ENCODE measurements at regions not wholly inside any gene's neighbourhood (a gene's known extent, or its start where the extent isn't known, plus 50 kb on each side); places are given as distances from the start of the nearest gene placed in this dataset.

DNA sequence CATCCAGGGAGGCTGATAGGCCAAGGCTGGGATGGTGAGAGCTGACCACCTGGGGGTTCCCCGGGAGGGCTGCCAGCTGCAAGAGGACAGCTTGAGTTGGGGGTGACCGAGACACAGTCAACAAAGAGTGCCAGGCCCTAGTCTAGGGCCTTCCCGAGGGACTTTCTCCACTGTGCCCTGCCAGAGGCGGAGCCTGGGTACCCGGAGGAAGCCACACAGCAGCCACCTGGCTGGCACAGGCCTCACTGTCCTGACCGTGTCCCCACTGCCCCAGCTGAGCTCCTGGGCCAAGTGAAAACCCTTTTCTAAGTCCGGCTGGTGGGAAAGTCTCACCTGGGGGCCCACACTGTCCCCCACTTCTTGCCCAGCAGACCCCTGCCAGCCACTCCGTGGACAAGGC lies 71.9 kb upstream of the GSE1 start:
- intact Hi-C loops (cut with DNase I; ENCODE audit: low total_unique reads) = no loop called here
- H3K36me3 ChIP-seq = no peaks in the 10 kb centered on the region
- H3K27me3 ChIP-seq = no peaks in the 10 kb centered on the region
- TF ChIP-seq POLR2AphosphoS5 (IDR thresholded peaks at IDR 0.05) (no peak), CTCF (IDR thresholded peaks at IDR 0.05) (no peak), POLR2A (IDR thresholded peaks at IDR 0.05) (no peak), EP300 (IDR thresholded peaks at IDR 0.05) (no peak)
- H3K4me1 ChIP-seq = peaks cover 6 to 47% (median 24%) of the 10 kb centered on the region in 4 donors
- H3K27ac ChIP-seq = no peak overlapping the region
- peaks cover 0 to 11% (median 7%) of the 10 kb centered on the region in 4 donors for H3K9me3 ChIP-seq
- no peak overlapping the region for H3K4me3 ChIP-seq
- WGBS, 5 donors = 66 to 100% (median 84%) methylated on average over 2 to 8 of the region's 8 CpGs
- no peak for DNase-seq

- H3K27ac ChIP-seq = no peak overlapping the region
- H3K36me3 ChIP-seq = no peaks in the 10 kb centered on the region
- TF ChIP-seq POLR2AphosphoS5 (IDR thresholded peaks at IDR 0.05) = no peak
- TF ChIP-seq POLR2A (IDR thresholded peaks at IDR 0.05) = no peak
- no peak for TF ChIP-seq EP300 (IDR thresholded peaks at IDR 0.05)
- TF ChIP-seq CTCF (IDR thresholded peaks at IDR 0.05) = no peak
- peaks cover 2 to 43% (median 20%) of the 10 kb centered on the region in 4 donors for H3K4me1 ChIP-seq
- peaks cover 0 to 11% (median 7%) of the 10 kb centered on the region in 4 donors for H3K9me3 ChIP-seq
- 79 to 93% (median 82%) methylated on average over 5 to 7 of the region's 7 CpGs for WGBS, 5 donors
- DNase-seq = no peak
- no peak overlapping the region for H3K4me3 ChIP-seq
- intact Hi-C loops (cut with DNase I; ENCODE audit: low total_unique reads) = no loop called here
- no peaks in the 10 kb centered on the region for H3K27me3 ChIP-seq
These were observed 71.5 kb upstream of the GSE1 start for GRCh38 chr16:85541619-85541979.

- Histone ChIP-seq H3K4me1 (peaks cover 0 to 37% (median 13%) of the 10 kb centered on the region in 4 donors), H3K4me3 (no peak overlapping the region), H3K36me3 (no peaks in the 10 kb centered on the region), H3K27ac (no peak overlapping the region), H3K9me3 (peaks cover 0 to 11% (median 7%) of the 10 kb centered on the region in 4 donors), H3K27me3 (no peaks in the 10 kb centered on the region)
- intact Hi-C loops (cut with DNase I; ENCODE audit: low total_unique reads) = no loop called here
- 67 to 80% (median 76%) methylated on average over 16 to 20 of the region's 20 CpGs for WGBS, 5 donors
- peak in 1 of 2 donors; percentile 58 for DNase-seq
- TF ChIP-seq EP300 (IDR thresholded peaks at IDR 0.05) (no peak), POLR2AphosphoS5 (IDR thresholded peaks at IDR 0.05) (no peak), CTCF (IDR thresholded peaks at IDR 0.05) (no peak), POLR2A (IDR thresholded peaks at IDR 0.05) (no peak)
These were observed 70.9 kb upstream of the GSE1 start for GRCh38 chr16:85541980-85542900.

GRCh38 chr16:85543536-85543935 lies 69.6 kb upstream of the GSE1 start:
- Histone ChIP-seq H3K9me3 (peaks cover 0 to 11% (median 7%) of the 10 kb centered on the region in 4 donors), H3K4me1 (peaks cover 0 to 24% (median 7%) of the 10 kb centered on the region in 4 donors), H3K4me3 (no peak overlapping the region), H3K27me3 (no peaks in the 10 kb centered on the region), H3K27ac (no peak overlapping the region), H3K36me3 (no peaks in the 10 kb centered on the region)
- intact Hi-C loops (cut with DNase I; ENCODE audit: low total_unique reads) = no loop called here
- peak in 1 of 2 donors; percentile 25 for DNase-seq
- TF ChIP-seq POLR2AphosphoS5 (IDR thresholded peaks at IDR 0.05) (no peak), EP300 (IDR thresholded peaks at IDR 0.05) (no peak), POLR2A (IDR thresholded peaks at IDR 0.05) (no peak), CTCF (IDR thresholded peaks at IDR 0.05) (no peak)
- 81 to 93% (median 92%) methylated on average over 4 of the region's 4 CpGs for WGBS, 5 donors
